ENCODE measurements at regions not wholly inside any gene's neighbourhood (a gene's known extent, or its start where the extent isn't known, plus 50 kb on each side); places are given as distances from the start of the nearest gene placed in this dataset.

- Mint-ChIP-seq H3K4me1 (no peaks in the 10 kb centered on the region), H3K27ac (no peak overlapping the region), H3K4me3 (no peak overlapping the region), H3K9me3 (no peaks in the 10 kb centered on the region), H3K36me3 (no peaks in the 10 kb centered on the region), H3K27me3 (no peaks in the 10 kb centered on the region)
- CTCF ChIA-PET: interaction anchor here (1.0 to 1.7 kb wide), 3 partner anchors 201 to 338 kb away, joined by 3 to 7 read pairs (median 3); no protein-coding TSS in a partner anchor
- no peak for DNase-seq
These were observed 50.0 kb upstream of the ANK3 start for GRCh38 chr10:60439641-60440040.

All from activated naive CD4-positive, alpha-beta T cell treated with anti-CD3 and anti-CD28 coated beads, Interleukin-2, amount 10 ng/mL, durations not matched to agents 7 days and 5 days (primary cell).